ENCODE measurements at regions not wholly inside any gene's neighbourhood (a gene's known extent, or its start where the extent isn't known, plus 50 kb on each side); places are given as distances from the start of the nearest gene placed in this dataset.

DNA sequence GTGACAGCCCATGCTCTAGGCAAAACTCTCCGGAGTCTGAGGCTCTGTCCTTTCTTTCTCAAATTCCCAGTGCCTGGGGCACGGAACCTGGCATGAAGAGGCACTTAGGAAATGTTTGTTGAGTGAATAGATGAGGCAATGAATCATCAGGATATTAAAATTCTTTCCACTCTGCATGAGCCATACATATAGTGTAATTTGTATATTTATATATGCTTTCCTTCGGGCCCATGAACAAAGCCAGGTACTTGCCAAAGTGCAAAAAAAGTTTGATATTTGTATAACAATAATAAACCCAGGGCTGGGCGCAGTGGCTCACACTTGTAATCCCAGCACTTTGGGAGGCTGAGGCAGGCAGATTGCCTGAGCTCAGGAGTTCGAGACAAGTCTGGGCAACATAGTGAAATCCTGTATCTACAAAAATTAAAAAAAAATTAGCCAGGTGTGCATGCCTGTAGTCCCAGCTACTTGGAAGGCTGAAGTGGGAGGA lies 212.3 kb upstream of the ZNF217 start:
- TF ChIP-seq, protein P1, sequence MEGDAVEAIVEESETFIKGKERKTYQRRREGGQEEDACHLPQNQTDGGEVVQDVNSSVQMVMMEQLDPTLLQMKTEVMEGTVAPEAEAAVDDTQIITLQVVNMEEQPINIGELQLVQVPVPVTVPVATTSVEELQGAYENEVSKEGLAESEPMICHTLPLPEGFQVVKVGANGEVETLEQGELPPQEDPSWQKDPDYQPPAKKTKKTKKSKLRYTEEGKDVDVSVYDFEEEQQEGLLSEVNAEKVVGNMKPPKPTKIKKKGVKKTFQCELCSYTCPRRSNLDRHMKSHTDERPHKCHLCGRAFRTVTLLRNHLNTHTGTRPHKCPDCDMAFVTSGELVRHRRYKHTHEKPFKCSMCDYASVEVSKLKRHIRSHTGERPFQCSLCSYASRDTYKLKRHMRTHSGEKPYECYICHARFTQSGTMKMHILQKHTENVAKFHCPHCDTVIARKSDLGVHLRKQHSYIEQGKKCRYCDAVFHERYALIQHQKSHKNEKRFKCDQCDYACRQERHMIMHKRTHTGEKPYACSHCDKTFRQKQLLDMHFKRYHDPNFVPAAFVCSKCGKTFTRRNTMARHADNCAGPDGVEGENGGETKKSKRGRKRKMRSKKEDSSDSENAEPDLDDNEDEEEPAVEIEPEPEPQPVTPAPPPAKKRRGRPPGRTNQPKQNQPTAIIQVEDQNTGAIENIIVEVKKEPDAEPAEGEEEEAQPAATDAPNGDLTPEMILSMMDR (IDR thresholded peaks at IDR 0.05; ENCODE audit: insufficient read depth, low read length, poor library complexity, severe bottlenecking): no peak
- TF ChIP-seq EZH2phosphoT487 (conservative IDR thresholded peaks at IDR 0.05; ENCODE audit: low read length): no peak

All from SU-DHL-6 (cell line).